Astrocyte of the cerebellum (primary cell): ENCODE measurements at regions not wholly inside any gene's neighbourhood (a gene's known extent, or its start where the extent isn't known, plus 50 kb on each side); places are given as distances from the start of the nearest gene placed in this dataset.
"Not testable (repeated sequence)": the region's sequence is repeated elsewhere in the genome, so short reads cannot be mapped to it uniquely, and the experiment has no call there.

Experiments used
- DNase-seq: peaks from one replicate; pipeline ENCODE4 v3.0.0-alpha.2; 2011; ENCODE audit warnings: low read depth
- H3K4me3 ChIP-seq: 2 replicates; pipeline ENCODE4 v1.5.1; 2011; ENCODE audit warnings: mild to moderate bottlenecking, low read depth, low read length, moderate library complexity
- in situ Hi-C: cut with HindIII; loops from 2 replicates; pipeline ENCODE4 v1.10.0; 2017; ENCODE audit warnings: low sequenced_read_pairs
- TF ChIP-seq, protein P1 (sequence below): IDR thresholded peaks from 2 replicates; pipeline ENCODE4 v1.5.1; 2012; ENCODE audit warnings: low read length, low read depth, moderate library complexity, mild to moderate bottlenecking; ENCODE audit errors: missing control alignments

GRCh38 chr6:82118150-82118562 lies 129.4 kb downstream of the IBTK start:
- in situ Hi-C loops = no loop called here
- DNase-seq = no peak
- no peak overlapping the region for H3K4me3 ChIP-seq
- TF ChIP-seq, protein P1, sequence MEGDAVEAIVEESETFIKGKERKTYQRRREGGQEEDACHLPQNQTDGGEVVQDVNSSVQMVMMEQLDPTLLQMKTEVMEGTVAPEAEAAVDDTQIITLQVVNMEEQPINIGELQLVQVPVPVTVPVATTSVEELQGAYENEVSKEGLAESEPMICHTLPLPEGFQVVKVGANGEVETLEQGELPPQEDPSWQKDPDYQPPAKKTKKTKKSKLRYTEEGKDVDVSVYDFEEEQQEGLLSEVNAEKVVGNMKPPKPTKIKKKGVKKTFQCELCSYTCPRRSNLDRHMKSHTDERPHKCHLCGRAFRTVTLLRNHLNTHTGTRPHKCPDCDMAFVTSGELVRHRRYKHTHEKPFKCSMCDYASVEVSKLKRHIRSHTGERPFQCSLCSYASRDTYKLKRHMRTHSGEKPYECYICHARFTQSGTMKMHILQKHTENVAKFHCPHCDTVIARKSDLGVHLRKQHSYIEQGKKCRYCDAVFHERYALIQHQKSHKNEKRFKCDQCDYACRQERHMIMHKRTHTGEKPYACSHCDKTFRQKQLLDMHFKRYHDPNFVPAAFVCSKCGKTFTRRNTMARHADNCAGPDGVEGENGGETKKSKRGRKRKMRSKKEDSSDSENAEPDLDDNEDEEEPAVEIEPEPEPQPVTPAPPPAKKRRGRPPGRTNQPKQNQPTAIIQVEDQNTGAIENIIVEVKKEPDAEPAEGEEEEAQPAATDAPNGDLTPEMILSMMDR = no peak

- no peak overlapping the region for H3K4me3 ChIP-seq
- in situ Hi-C loops = no loop called here
Measured at GRCh38 chr6:82114748-82115147, 132.8 kb downstream of the IBTK start.

GRCh38 chr6:82113231-82113630 lies 134.3 kb downstream of the IBTK start:
- H3K4me3 ChIP-seq = no peak overlapping the region
- DNase-seq = peak; percentile 1
- TF ChIP-seq, protein P1 = no peak
- in situ Hi-C loops = no loop called here

More at GRCh38 chr6:82114748-82115147, 132.8 kb downstream of the IBTK start:
- TF ChIP-seq, protein P1 = no peak
- no peak for DNase-seq

DNA sequence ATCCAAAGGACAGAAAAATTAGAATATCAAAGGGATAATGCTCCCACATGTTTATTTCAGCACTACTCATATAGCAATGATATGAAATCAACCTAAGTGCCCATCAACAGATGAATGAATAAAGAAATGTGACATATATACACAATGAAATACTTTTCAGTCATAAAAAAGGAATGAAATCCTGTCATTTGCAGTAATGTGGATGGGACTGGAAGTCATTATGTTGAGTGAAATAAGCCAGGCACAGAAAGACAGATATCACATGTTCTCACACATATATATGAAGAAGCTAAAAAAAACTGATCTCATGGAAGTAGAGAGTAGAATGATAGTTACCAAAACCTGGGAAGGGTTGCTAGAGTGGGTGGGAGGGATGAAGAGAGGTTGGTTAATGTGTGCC lies 135.7 kb downstream of the IBTK start:
- TF ChIP-seq, protein P1 = no peak
- H3K4me3 ChIP-seq = no peak overlapping the region
- no peak for DNase-seq
- in situ Hi-C loops = no loop called here

GRCh38 chr6:82111114-82111513 lies 136.4 kb downstream of the IBTK start:
- no peak overlapping the region for H3K4me3 ChIP-seq
- TF ChIP-seq, protein P1 = no peak
- no peak for DNase-seq
- in situ Hi-C loops = no loop called here

GRCh38 chr6:82103171-82103570 lies 144.4 kb downstream of the IBTK start:
- in situ Hi-C loops, DNase-seq, H3K4me3 ChIP-seq: not testable (repeated sequence)

DNA sequence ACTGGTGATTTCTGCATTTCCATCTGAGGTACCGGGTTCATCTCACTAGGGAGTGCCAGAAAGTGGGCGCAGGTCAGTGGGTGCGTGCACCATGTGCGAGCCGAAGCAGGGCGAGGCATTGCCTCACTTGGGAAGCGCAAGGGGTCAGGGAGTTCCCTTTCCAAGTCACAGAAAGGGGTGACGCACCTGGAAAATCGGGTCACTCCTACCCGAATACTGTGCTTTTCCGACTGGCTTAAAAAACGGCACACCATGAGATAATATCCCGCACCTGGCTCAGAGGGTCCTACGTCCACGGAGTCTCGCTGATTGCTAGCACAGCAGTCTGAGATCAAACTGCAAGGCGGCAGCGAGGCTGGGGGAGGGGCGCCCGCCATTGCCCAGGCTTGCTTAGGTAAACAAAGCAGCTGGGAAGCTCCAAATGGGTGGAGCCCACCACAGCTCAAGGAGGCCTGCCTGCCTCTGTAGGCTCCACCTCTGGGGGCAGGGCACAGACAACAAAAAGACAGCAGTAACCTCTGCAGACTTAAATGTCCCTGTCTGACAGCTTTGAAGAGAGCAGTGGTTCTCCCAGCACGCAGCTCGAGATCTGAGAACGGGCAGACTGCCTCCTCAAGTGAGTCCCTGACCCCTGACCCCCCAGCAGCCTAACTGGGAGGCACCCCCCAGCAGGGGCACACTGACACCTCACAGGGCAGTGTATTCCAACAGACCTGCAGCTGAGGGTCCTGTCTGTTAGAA lies 146.0 kb downstream of the IBTK start:
- DNase-seq, H3K4me3 ChIP-seq, in situ Hi-C loops: not testable (repeated sequence)

DNA sequence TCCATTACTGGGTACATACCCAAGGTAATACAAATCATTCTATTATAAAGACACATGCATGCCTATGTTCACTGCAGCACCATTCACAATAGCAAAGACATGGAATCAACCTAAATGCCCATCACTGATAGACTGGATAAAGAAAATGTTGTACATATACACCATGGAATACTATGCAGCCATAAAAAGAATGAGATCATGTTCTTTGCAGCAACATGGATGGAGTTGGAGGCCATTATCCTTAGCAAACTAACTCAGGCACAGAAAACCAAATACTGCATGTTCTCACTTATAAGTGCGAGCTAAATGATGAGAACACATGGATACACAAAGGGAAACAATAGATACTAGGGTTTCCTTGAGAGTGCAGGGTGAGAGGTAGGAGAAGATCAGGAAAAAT lies 146.8 kb downstream of the IBTK start:
- DNase-seq, H3K4me3 ChIP-seq, in situ Hi-C loops: not testable (repeated sequence)
